GM18868 (cell line): ENCODE measurements at regions not wholly inside any gene's neighbourhood (a gene's known extent, or its start where the extent isn't known, plus 50 kb on each side); places are given as distances from the start of the nearest gene placed in this dataset.

Experiments
- ATAC-seq: cut with Tn5 transposase; IDR thresholded peaks from one replicate; pipeline ENCODE4 v1.9.1; 2021; ENCODE audit warnings: mild to moderate bottlenecking, moderate library complexity; ENCODE audit not compliant: unreplicated experiment

GRCh38 chr14:66099931-66100330, 386.2 kb upstream of the CCDC196 start:
- peak; percentile 86 for ATAC-seq

GRCh38 chr14:66101662-66102061, 384.5 kb upstream of the CCDC196 start:
- no peak for ATAC-seq

- no peak for ATAC-seq
Observed at GRCh38 chr14:66104486-66104885, 381.7 kb upstream of the CCDC196 start.

- ATAC-seq = no peak
Observed at GRCh38 chr14:66105815-66106214, 380.4 kb upstream of the CCDC196 start.

- no peak for ATAC-seq
Observed at GRCh38 chr14:66109426-66109825, 376.7 kb upstream of the CCDC196 start.

- ATAC-seq = no peak
Observed at GRCh38 chr14:66111891-66112290, 374.3 kb upstream of the CCDC196 start.

- no peak for ATAC-seq
Observed at GRCh38 chr14:66114071-66114470, 372.1 kb upstream of the CCDC196 start.

- no peak for ATAC-seq
Observed at GRCh38 chr14:66115740-66116502, 370.2 kb upstream of the CCDC196 start.

GRCh38 chr14:66116732-66117131, 369.4 kb upstream of the CCDC196 start:
- no peak for ATAC-seq

GRCh38 chr14:66117600-66117999, 368.6 kb upstream of the CCDC196 start:
- no peak for ATAC-seq

- ATAC-seq = no peak
Observed at GRCh38 chr14:66119606-66120231, 366.5 kb upstream of the CCDC196 start.

GRCh38 chr14:66120402-66120801, 365.8 kb upstream of the CCDC196 start:
- no peak for ATAC-seq

- no peak for ATAC-seq
Observed at GRCh38 chr14:66121859-66122258, 364.3 kb upstream of the CCDC196 start.

- ATAC-seq = no peak
Observed at GRCh38 chr14:66129224-66129623, 356.9 kb upstream of the CCDC196 start.

- ATAC-seq = no peak
Observed at GRCh38 chr14:66131111-66131510, 355.1 kb upstream of the CCDC196 start.

- no peak for ATAC-seq
Observed at GRCh38 chr14:66133666-66134065, 352.5 kb upstream of the CCDC196 start.

GRCh38 chr14:66135831-66136230, 350.3 kb upstream of the CCDC196 start:
- ATAC-seq = no peak

GRCh38 chr14:66137081-66137480, 349.1 kb upstream of the CCDC196 start:
- no peak for ATAC-seq

GRCh38 chr14:66139432-66139831, 346.7 kb upstream of the CCDC196 start:
- ATAC-seq = no peak

- ATAC-seq = peak; percentile 81
Observed at GRCh38 chr14:66140213-66140918, 345.8 kb upstream of the CCDC196 start.

- ATAC-seq = no peak
Observed at GRCh38 chr14:66140963-66141362, 345.2 kb upstream of the CCDC196 start.

- no peak for ATAC-seq
Observed at GRCh38 chr14:66141733-66142132, 344.4 kb upstream of the CCDC196 start.
